ENCODE measurements at regions not wholly inside any gene's neighbourhood (a gene's known extent, or its start where the extent isn't known, plus 50 kb on each side); places are given as distances from the start of the nearest gene placed in this dataset.

DNA sequence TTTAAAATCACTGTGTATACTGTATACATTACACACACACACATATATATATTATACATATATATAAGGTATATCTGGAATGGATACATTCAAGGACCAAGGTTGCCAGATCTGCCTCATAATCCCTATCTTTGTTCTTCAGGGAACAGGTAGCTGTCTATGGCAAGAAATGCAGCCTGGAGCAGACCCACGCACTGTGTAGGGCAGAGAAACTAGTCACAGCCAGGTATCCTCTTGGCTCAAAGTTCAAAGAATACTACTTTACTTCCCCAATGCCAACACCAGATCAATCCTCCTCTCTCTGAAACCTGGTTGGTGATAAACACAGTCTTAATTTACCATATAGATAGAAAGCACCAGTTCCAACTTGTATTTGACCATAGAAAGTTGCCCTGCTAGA lies 313.6 kb downstream of the PRELID2 start:
- TF ChIP-seq ZFP3 (CRISPR knock-in tag; IDR thresholded peaks at IDR 0.05) = no peak
- no peak for TF ChIP-seq PPARA (CRISPR knock-in tag; IDR thresholded peaks at IDR 0.05; ENCODE audit: borderline replicate concordance)
- no peak for TF ChIP-seq PATZ1 (CRISPR knock-in tag; IDR thresholded peaks at IDR 0.05; ENCODE audit: borderline replicate concordance)
- TF ChIP-seq CREB5 (CRISPR knock-in tag; IDR thresholded peaks at IDR 0.05; ENCODE audit: low read depth) = no peak
- no peak for TF ChIP-seq ARNTL (CRISPR knock-in tag; IDR thresholded peaks at IDR 0.05; ENCODE audit: borderline replicate concordance, low read depth)
- no peak for TF ChIP-seq TCF4 (CRISPR knock-in tag; IDR thresholded peaks at IDR 0.05; ENCODE audit: borderline replicate concordance)
- no peak for TF ChIP-seq ZC3H10 (CRISPR knock-in tag; IDR thresholded peaks at IDR 0.05)
- no peak for TF ChIP-seq SNAI2 (CRISPR knock-in tag; IDR thresholded peaks at IDR 0.05)
- TF ChIP-seq CSRNP3 (CRISPR knock-in tag; IDR thresholded peaks at IDR 0.05) = no peak
